Loucy (cell line): ENCODE measurements at regions not wholly inside any gene's neighbourhood (a gene's known extent, or its start where the extent isn't known, plus 50 kb on each side); places are given as distances from the start of the nearest gene placed in this dataset.

ENCODE experiments used
- H2AFZ ChIP-seq: fragments of 200-600 bp; sonication (generic); 2 replicates; pipeline ENCODE4 v1.6.0; 2016; ENCODE audit warnings: antibody characterized with exemption, mild to moderate bottlenecking, low read length, moderate library complexity
- H3F3A ChIP-seq: fragments of 200-600 bp; 2 replicates; pipeline ENCODE4 v1.6.0; 2016; ENCODE audit warnings: antibody characterized with exemption, low read depth, mild to moderate bottlenecking
- H3K27me3 ChIP-seq: fragments of 200-600 bp; sonication (generic); 2 replicates; pipeline ENCODE4 v1.6.1; 2014; ENCODE audit warnings: low read length, mild to moderate bottlenecking; ENCODE audit not compliant: insufficient read depth, poor library complexity, severe bottlenecking
- H3K36me3 ChIP-seq: fragments of 200-600 bp; sonication (generic); 2 replicates; pipeline ENCODE4 v1.6.1; 2016; ENCODE audit warnings: low read length; ENCODE audit not compliant: insufficient read depth
- H3K4me1 ChIP-seq: fragments of 200-600 bp; sonication (generic); 2 replicates; pipeline ENCODE4 v1.5.1; 2014; ENCODE audit warnings: low read length, mild to moderate bottlenecking; ENCODE audit not compliant: insufficient read depth, poor library complexity, severe bottlenecking
- H3K4me2 ChIP-seq: fragments of 200-600 bp; sonication (generic); 2 replicates; pipeline ENCODE4 v1.6.0; 2014; ENCODE audit warnings: antibody characterized with exemption, low read length, low read depth, mild to moderate bottlenecking; ENCODE audit not compliant: poor library complexity, severe bottlenecking
- H3K4me3 ChIP-seq: fragments of 200-600 bp; sonication (generic); 2 replicates; pipeline ENCODE4 v1.5.1; 2014; ENCODE audit warnings: low read length, mild to moderate bottlenecking, mixed read lengths; ENCODE audit not compliant: poor library complexity, severe bottlenecking
- H3K79me2 ChIP-seq: fragments of 200-600 bp; sonication (generic); 2 replicates; pipeline ENCODE4 v1.6.1; 2014; ENCODE audit warnings: low read length; ENCODE audit not compliant: insufficient read depth
- H3K9ac ChIP-seq: fragments of 200-600 bp; sonication (generic); 2 replicates; pipeline ENCODE4 v1.6.0; 2014; ENCODE audit warnings: mild to moderate bottlenecking, low read depth, low read length, moderate library complexity; ENCODE audit not compliant: poor library complexity, severe bottlenecking
- H3K9me2 ChIP-seq: fragments of 200-600 bp; sonication (generic); replicated peaks from 2 replicates; pipeline ENCODE4 v1.6.1; 2016; ENCODE audit warnings: low read depth, low read length, mixed read lengths
- H3K9me3 ChIP-seq: fragments of 200-600 bp; sonication (generic); 2 replicates; pipeline ENCODE4 v1.6.1; 2014; ENCODE audit warnings: mild to moderate bottlenecking, antibody characterized with exemption, low read length, low read depth; ENCODE audit not compliant: insufficient read depth
- H4K20me1 ChIP-seq: fragments of 200-600 bp; sonication (generic); 2 replicates; pipeline ENCODE4 v1.6.0; 2014; ENCODE audit warnings: antibody characterized with exemption, low read length, mild to moderate bottlenecking; ENCODE audit not compliant: insufficient read depth, poor library complexity, severe bottlenecking
- CTCF ChIP-seq: fragments of 200-600 bp; sonication (generic); conservative IDR thresholded peaks from 2 replicates; pipeline ENCODE4 v1.5.1; 2014; ENCODE audit warnings: mild to moderate bottlenecking, antibody characterized with exemption, low read length
- EZH2phosphoT487 ChIP-seq: fragments of 200-600 bp; IDR thresholded peaks from 2 replicates; pipeline ENCODE4 v1.6.1; 2018; ENCODE audit warnings: antibody characterized with exemption, mild to moderate bottlenecking, moderate library complexity, borderline replicate concordance

GRCh38 chr10:11396311-11396955 is 215.0 kb downstream of the USP6NL start:
- Histone ChIP-seq H3F3A (no peaks in the 10 kb centered on the region), H3K4me3 (no peak overlapping the region), H3K27me3 (no peaks in the 10 kb centered on the region), H3K79me2 (no peaks in the 10 kb centered on the region), H3K4me2 (no peak overlapping the region), H3K4me1 (peaks cover 19% of the 10 kb centered on the region), H3K9me2 (no peaks in the 10 kb centered on the region), H3K36me3 (no peaks in the 10 kb centered on the region), H3K9me3 (no peaks in the 10 kb centered on the region), H2AFZ (no peak overlapping the region), H3K9ac (no peak overlapping the region), H4K20me1 (no peaks in the 10 kb centered on the region)
- TF ChIP-seq CTCF (no peak), EZH2phosphoT487 (no peak)

DNA sequence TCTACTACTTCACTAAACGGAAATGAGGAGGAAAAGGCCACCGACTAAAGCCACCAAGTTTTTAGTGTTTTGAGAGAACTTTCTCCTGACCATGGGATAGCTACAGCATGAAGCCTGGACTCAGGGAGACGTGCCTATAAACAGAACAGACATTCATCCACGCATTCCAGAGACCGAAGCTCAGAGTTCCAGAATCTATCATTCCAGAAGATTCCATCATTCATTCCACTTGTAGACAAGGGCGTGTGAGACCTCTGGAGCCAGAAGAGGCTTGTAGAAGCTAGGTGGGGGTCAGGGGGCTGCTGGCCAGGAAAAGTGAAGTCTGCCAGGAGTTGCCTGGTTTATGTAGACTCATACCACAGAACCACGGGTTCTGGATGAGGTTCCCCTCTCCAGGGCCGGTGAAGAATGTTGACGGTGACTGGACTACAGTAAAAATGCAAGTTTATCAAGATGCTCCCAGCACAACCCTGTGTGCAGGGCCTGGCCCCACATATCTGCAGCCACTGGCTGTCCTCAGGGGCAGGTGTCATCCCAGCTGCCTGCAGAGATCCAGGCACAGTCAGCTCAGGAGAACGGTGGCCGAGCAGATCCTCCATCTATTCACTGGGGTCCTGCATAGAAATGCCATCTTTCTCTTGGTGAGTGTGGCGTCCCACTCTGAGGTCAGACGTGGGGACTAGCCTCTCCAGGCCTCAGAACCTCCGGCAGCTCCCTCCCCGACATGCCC is 215.7 kb downstream of the USP6NL start:
- Histone ChIP-seq H3F3A (no peaks in the 10 kb centered on the region), H3K27me3 (no peaks in the 10 kb centered on the region), H2AFZ (no peak overlapping the region), H3K4me2 (no peak overlapping the region), H4K20me1 (no peaks in the 10 kb centered on the region), H3K9me2 (no peaks in the 10 kb centered on the region), H3K9me3 (no peaks in the 10 kb centered on the region), H3K9ac (no peak overlapping the region), H3K36me3 (no peaks in the 10 kb centered on the region), H3K4me1 (peaks cover 12% of the 10 kb centered on the region), H3K79me2 (no peaks in the 10 kb centered on the region), H3K4me3 (no peak overlapping the region)
- TF ChIP-seq EZH2phosphoT487 (no peak), CTCF (no peak)

- Histone ChIP-seq H3K79me2 (no peaks in the 10 kb centered on the region), H3K9ac (no peak overlapping the region), H3K36me3 (no peaks in the 10 kb centered on the region), H3K4me2 (no peak overlapping the region), H3K27me3 (no peaks in the 10 kb centered on the region), H3K9me2 (no peaks in the 10 kb centered on the region), H3F3A (no peaks in the 10 kb centered on the region), H3K9me3 (no peaks in the 10 kb centered on the region), H4K20me1 (no peaks in the 10 kb centered on the region), H3K4me3 (no peak overlapping the region), H3K4me1 (peaks cover 7% of the 10 kb centered on the region), H2AFZ (no peak overlapping the region)
- TF ChIP-seq EZH2phosphoT487 (no peak), CTCF (no peak)
Observed at GRCh38 chr10:11395161-11395560, 216.3 kb downstream of the USP6NL start.
